ENCODE measurements at regions not wholly inside any gene's neighbourhood (a gene's known extent, or its start where the extent isn't known, plus 50 kb on each side); places are given as distances from the start of the nearest gene placed in this dataset.

GRCh38 chr13:57424379-57424778 is 207.2 kb upstream of the PCDH17 start:
- TF ChIP-seq, protein P1, sequence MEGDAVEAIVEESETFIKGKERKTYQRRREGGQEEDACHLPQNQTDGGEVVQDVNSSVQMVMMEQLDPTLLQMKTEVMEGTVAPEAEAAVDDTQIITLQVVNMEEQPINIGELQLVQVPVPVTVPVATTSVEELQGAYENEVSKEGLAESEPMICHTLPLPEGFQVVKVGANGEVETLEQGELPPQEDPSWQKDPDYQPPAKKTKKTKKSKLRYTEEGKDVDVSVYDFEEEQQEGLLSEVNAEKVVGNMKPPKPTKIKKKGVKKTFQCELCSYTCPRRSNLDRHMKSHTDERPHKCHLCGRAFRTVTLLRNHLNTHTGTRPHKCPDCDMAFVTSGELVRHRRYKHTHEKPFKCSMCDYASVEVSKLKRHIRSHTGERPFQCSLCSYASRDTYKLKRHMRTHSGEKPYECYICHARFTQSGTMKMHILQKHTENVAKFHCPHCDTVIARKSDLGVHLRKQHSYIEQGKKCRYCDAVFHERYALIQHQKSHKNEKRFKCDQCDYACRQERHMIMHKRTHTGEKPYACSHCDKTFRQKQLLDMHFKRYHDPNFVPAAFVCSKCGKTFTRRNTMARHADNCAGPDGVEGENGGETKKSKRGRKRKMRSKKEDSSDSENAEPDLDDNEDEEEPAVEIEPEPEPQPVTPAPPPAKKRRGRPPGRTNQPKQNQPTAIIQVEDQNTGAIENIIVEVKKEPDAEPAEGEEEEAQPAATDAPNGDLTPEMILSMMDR (IDR thresholded peaks at IDR 0.05): no peak
- TF ChIP-seq POLR2A (IDR thresholded peaks at IDR 0.05): no peak

Measured in adrenal gland (tissue), 5 donors.